Hematopoietic multipotent progenitor cell treated with erythropoietin and hydrocortisone succinate and interleukin-3 and kit ligand, for 17 days (in vitro differentiated cells): ENCODE measurements at regions not wholly inside any gene's neighbourhood (a gene's known extent, or its start where the extent isn't known, plus 50 kb on each side); places are given as distances from the start of the nearest gene placed in this dataset.

Experiments
- DNase-seq: peaks from one replicate; pipeline ENCODE4 v3.0.0-alpha.2; 2015; ENCODE audit warnings: low spot score

DNA sequence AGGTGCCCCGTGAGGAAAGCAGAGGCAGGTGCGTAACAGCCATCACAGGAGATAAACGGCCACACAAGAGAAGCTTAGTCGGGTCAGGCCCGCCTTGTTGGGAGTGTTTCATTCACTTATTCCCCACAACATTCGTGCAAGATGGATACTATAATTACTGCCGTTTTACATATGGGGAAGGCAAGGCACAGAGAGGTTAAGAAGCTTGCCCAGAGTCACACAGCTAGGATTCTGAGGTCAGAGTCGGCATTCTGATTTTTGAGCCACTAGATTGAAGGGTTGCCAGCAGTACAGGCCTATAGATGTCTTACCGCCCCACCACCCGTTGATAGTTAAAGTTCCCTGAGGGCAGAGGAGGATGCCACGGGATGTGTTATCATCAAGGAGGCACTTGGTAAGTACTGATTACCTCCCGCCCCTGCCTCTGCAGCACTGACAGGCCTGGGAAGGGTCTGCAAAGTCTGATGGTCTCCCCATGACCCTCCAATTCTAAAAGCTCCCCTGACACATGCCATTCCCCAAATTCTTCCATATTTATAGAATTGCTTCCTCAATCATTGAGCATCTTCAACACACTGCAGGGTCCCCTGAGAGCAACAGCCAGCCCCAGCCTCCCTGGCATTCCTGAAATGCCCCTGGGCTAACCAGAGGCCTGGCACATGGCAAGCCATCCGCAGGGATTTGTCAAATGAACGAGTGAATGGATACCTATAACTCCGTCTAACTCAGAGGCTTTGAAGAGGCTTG is 74.7 kb upstream of the CLDN14 start:
- no peak for DNase-seq

- DNase-seq = no peak
These were observed 75.4 kb upstream of the CLDN14 start for GRCh38 chr21:36555199-36555800.

DNA sequence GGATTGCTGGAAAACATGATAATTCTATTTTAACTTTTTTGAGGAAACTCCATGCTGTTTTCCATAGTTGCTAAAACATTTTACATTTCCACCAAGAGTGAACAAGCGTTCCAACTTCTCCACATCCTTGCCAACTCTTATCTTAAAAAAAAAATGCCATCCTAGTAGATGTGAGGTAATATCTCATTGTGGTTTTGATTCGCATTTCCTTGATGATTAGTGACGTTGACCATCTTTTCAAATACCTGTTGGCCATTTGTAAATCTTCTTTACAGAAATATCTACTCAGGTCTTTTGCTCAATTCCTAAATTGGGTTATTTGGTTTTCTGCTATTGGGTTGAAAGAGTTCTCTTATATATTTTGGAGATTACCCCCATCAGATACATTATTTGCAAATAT is 77.4 kb upstream of the CLDN14 start:
- DNase-seq = no peak

DNA sequence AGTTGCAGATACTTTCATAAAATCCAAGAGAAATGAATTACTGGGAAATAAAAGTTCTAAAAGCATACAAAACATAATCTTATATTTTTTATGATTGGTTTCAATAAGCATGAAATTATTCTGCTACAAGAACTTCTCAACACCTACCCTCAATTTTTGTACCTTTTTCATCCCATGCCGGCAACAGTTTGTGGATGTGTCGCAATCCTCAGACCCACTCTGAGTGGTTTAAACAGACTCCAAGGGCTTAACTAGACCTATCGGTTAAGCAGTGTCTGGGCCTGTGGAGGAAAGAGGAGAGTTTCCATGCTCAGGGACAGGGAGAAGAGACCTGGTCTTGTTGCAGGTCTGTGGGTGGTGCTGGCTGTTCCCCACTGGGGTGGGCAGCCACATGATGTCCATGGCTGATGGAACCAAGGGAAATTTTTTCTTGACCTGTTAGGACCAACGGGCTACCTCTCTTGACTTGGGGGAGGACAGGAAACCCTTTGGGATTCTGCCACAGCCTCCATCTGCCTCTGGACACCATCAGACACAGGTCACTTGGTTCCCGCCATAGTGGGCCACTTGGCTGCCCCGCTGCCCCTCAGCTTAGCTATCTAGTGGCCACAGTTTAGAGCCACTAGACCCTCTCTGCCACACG is 81.1 kb upstream of the CLDN14 start:
- no peak for DNase-seq

DNA sequence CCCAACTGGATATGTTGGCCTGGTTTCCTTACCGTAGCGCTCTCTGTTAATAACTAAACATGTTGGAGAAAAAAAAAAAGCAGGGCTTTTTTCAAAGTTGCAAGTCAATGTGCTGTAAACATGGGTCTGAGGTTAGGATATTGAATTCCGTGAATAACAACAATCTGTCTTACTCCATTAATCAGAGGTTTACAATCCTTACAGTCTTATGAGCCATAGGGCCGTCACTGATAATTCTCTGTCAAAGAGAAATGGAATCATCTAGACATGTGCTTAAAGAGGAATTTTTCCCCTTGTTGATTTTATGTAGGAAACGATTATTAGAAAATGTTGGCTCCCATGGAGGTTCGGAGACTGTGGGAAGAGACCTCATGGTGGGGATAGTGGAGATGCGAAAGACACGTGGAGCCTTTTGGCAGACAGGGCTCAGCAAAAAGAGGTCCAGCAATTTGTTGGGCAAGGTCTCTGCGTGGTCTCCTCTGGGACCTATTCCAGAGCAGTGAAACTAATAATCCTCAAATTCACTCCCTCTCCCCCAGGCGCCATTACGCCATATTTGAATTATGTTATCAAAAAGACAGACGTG is 83.5 kb upstream of the CLDN14 start:
- no peak for DNase-seq

DNA sequence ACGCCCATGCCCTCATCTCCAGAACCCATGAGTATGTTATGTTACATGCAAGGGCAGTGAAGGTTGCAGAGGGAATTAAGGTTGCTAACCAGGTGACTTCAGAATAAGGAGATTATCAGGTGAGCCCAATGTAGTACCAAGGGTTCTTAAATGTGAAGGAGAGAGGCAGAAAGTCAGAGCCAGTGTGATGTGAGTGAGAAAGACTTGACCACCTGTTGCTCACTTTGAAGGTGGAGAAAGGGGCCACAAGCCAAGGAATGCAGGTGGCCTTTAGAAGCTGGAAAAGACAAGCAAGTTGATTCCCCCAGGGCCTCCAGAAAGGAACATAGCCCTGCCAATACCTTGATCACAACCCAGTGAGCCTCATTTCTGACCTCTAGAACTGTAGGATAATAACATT is 84.7 kb upstream of the CLDN14 start:
- no peak for DNase-seq

GRCh38 chr21:36565540-36565939 is 85.6 kb upstream of the CLDN14 start:
- no peak for DNase-seq

GRCh38 chr21:36566644-36567043 is 86.7 kb upstream of the CLDN14 start:
- no peak for DNase-seq

GRCh38 chr21:36567216-36567885 is 87.4 kb upstream of the CLDN14 start:
- DNase-seq = no peak

DNA sequence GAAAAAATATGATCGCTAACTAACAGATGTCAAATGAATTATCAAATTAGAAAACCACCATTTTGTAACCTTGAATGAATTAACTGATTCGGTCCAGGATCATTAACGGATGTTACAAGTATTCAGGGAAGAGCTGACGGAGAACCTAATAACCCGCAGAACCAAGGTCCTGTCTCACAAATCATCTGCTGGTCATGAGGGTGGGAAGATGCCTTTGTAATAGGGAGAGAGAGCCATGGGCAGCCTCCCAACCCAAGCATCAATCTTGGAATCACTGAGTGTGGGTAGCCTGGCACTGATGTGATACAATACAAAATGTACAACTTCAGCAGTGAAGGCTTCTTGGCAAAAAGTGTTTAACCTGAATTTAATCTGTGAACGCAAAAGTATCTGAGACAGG is 89.6 kb upstream of the CLDN14 start:
- DNase-seq = no peak

DNA sequence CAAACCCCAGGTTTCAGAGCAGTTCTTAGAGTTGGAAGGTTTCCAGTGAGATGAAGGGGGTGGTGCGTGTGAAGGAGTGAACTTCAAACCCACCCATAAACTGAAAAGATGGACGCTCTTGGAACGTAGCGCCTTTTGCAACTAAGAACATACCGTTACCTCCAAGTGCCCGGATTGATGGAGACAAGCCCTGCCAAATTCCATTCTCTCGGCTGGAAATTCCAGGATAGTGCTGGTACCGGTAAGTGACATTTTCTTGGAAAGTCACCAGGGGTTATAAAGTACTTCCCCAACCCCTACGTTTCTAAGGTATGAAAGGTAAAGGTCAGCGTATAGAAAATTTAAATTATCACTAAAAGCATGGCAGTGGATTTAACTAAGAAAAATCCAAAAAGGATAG is 91.6 kb upstream of the CLDN14 start:
- no peak for DNase-seq

DNA sequence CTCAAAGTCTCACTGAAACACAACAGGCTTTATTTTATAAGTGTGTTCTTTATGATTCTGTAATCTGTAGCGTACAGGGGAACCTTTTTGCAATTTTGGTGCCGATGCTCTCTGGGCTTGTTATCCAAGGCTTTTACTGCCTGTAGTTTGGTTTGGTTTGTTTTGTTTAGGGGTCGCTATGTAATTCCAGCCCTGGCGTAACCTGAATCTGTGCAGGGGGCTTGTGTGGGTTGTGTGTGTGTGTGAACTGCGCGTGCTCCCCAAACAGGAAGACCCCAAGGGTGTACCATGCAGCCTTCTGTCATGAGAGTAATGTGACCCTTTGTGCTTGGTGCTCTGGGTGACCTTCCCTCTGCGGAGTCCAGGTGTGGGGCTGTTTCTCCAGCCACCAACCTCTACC is 92.1 kb upstream of the CLDN14 start:
- DNase-seq = no peak

GRCh38 chr21:36575306-36575705 is 95.4 kb upstream of the CLDN14 start:
- no peak for DNase-seq

- no peak for DNase-seq
These were observed 96.5 kb upstream of the CLDN14 start for GRCh38 chr21:36576441-36576840.

- no peak for DNase-seq
These were observed 100.0 kb upstream of the CLDN14 start for GRCh38 chr21:36579898-36580297.

DNA sequence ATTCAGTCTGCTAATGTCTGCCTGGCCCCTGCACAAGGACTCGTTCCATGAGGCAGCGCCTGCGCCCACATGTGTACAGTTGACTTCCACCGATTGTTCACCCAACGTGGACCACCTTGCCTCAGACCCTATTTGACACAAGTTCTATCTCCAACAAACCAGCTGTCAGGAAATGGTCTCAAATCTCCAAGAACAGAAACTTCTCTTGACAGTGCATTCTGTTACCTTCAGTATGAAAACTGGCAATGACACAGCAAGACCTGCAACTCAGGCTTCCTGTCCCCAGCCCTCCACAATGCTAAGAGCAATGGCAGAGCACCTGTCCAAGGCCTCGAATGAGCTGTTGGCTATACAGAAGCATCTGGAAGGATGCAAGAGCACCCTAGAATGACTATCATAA is 102.3 kb upstream of the CLDN14 start:
- no peak for DNase-seq

- no peak for DNase-seq
These were observed 103.7 kb upstream of the CLDN14 start for GRCh38 chr21:36583591-36583990.

- DNase-seq = no peak
These were observed 105.3 kb upstream of the CLDN14 start for GRCh38 chr21:36584980-36585940.

GRCh38 chr21:36587388-36587787 is 107.5 kb upstream of the CLDN14 start:
- no peak for DNase-seq

GRCh38 chr21:36589352-36589971 is 109.5 kb upstream of the SIM2 start:
- DNase-seq = peak; percentile 52
